Transverse colon (tissue), 4 donors: ENCODE measurements at regions not wholly inside any gene's neighbourhood (a gene's known extent, or its start where the extent isn't known, plus 50 kb on each side); places are given as distances from the start of the nearest gene placed in this dataset.

Source experiments
- EP300 ChIP-seq: sonication (generic); formaldehyde crosslinking; IDR thresholded peaks from one replicate; pipeline ENCODE4 v1.6.1; 2017; ENCODE audit warnings: antibody characterized with exemption, low read depth
- POLR2A ChIP-seq: fragments of 450-650 bp; IDR thresholded peaks from one replicate; pipeline ENCODE4 v1.6.1; 2016; ENCODE audit warnings: antibody characterized with exemption, mild to moderate bottlenecking, moderate library complexity
- POLR2AphosphoS5 ChIP-seq, 3 donors: sonication (generic); formaldehyde crosslinking; IDR thresholded peaks; one replicate each; pipeline ENCODE4 v1.6.1; 2016; ENCODE audit warnings: antibody characterized with exemption in 3 of 3
- TF ChIP-seq, protein P1 (sequence below), 5 experiments: fragments of 200-600 bp in 3 of 5; fragments of 450-650 bp in 2 of 5; sonication (generic) in 3 of 5; IDR thresholded peaks; 1 replicate in 2 of 5; 2 replicates in 3 of 5; pipeline ENCODE4 v1.5.1; 2016 to 2017; ENCODE audit warnings: antibody characterized with exemption in 5 of 5, inconsistent platforms in 3 of 5, mild to moderate bottlenecking in 2 of 5, moderate library complexity in 1 of 5

GRCh38 chr3:63061449-63061848 is 186.2 kb upstream of the CADPS start:
- TF ChIP-seq, protein P1, sequence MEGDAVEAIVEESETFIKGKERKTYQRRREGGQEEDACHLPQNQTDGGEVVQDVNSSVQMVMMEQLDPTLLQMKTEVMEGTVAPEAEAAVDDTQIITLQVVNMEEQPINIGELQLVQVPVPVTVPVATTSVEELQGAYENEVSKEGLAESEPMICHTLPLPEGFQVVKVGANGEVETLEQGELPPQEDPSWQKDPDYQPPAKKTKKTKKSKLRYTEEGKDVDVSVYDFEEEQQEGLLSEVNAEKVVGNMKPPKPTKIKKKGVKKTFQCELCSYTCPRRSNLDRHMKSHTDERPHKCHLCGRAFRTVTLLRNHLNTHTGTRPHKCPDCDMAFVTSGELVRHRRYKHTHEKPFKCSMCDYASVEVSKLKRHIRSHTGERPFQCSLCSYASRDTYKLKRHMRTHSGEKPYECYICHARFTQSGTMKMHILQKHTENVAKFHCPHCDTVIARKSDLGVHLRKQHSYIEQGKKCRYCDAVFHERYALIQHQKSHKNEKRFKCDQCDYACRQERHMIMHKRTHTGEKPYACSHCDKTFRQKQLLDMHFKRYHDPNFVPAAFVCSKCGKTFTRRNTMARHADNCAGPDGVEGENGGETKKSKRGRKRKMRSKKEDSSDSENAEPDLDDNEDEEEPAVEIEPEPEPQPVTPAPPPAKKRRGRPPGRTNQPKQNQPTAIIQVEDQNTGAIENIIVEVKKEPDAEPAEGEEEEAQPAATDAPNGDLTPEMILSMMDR (IDR thresholded peaks at IDR 0.05), result no peak
- no peak for TF ChIP-seq POLR2A
- TF ChIP-seq EP300, result no peak
- no peak for TF ChIP-seq POLR2AphosphoS5 (IDR thresholded peaks at IDR 0.05)
